GM12878 (cell line): ENCODE measurements at regions not wholly inside any gene's neighbourhood (a gene's known extent, or its start where the extent isn't known, plus 50 kb on each side); places are given as distances from the start of the nearest gene placed in this dataset.

Source experiments
- GABPA ChIP-seq: IDR thresholded peaks from 2 replicates; pipeline ENCODE4 v1.6.1; 2014; ENCODE audit warnings: antibody characterized with exemption, low read depth, mild to moderate bottlenecking, inconsistent platforms
- TF ChIP-seq, protein P1 (sequence below): IDR thresholded peaks from 2 replicates; pipeline ENCODE4 v1.6.1; 2011; ENCODE audit warnings: borderline replicate concordance, low read depth, mild to moderate bottlenecking, moderate library complexity, low read length; ENCODE audit not compliant: insufficient read depth, poor library complexity, severe bottlenecking
- TF ChIP-seq, protein P2 (sequence below), 3 experiments: IDR thresholded peaks in 2 of 3; conservative IDR thresholded peaks in 1 of 3; 2 replicates each; pipeline ENCODE4 v1.5.1; 2011; ENCODE audit warnings: low read depth in 3 of 3, low read length in 3 of 3, mild to moderate bottlenecking in 3 of 3, control low read depth in 2 of 3, moderate library complexity in 2 of 3, inconsistent platforms in 1 of 3, mixed read lengths in 1 of 3; ENCODE audit not compliant: control insufficient read depth in 2 of 3, insufficient read depth in 1 of 3; ENCODE audit errors: extremely low read depth in 1 of 3

DNA sequence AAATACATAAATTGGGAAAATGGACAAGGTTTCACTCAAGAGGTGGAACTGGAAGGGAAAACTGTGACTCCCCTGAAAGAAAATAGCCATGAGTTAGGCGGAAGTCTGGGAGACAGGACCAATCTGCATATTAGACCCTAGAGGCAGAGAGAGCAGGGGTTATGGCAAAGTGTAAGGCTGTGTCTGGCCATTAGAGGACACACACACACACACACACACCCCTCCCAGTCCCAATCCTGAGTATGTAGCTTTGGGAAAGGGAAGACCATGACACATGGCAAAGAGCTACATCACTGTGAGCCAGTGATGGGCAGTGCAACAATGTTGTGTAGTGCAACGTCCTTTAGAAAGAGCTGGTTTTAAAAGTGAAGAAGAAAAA lies 479.9 kb upstream of the NXPH2 start:
- TF ChIP-seq, protein P1, sequence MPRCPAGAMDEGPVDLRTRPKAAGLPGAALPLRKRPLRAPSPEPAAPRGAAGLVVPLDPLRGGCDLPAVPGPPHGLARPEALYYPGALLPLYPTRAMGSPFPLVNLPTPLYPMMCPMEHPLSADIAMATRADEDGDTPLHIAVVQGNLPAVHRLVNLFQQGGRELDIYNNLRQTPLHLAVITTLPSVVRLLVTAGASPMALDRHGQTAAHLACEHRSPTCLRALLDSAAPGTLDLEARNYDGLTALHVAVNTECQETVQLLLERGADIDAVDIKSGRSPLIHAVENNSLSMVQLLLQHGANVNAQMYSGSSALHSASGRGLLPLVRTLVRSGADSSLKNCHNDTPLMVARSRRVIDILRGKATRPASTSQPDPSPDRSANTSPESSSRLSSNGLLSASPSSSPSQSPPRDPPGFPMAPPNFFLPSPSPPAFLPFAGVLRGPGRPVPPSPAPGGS, result no peak
- no peak for TF ChIP-seq GABPA
- TF ChIP-seq, protein P2, sequence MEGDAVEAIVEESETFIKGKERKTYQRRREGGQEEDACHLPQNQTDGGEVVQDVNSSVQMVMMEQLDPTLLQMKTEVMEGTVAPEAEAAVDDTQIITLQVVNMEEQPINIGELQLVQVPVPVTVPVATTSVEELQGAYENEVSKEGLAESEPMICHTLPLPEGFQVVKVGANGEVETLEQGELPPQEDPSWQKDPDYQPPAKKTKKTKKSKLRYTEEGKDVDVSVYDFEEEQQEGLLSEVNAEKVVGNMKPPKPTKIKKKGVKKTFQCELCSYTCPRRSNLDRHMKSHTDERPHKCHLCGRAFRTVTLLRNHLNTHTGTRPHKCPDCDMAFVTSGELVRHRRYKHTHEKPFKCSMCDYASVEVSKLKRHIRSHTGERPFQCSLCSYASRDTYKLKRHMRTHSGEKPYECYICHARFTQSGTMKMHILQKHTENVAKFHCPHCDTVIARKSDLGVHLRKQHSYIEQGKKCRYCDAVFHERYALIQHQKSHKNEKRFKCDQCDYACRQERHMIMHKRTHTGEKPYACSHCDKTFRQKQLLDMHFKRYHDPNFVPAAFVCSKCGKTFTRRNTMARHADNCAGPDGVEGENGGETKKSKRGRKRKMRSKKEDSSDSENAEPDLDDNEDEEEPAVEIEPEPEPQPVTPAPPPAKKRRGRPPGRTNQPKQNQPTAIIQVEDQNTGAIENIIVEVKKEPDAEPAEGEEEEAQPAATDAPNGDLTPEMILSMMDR (IDR thresholded peaks at IDR 0.05 in 2 of 3, conservative IDR thresholded peaks at IDR 0.05 in 1 of 3; ENCODE audit: control insufficient read depth in 2 of 3, extremely low read depth in 1 of 3, insufficient read depth in 1 of 3, low read depth in 3 of 3, low read length in 3 of 3), result no peak
